ENCODE measurements at regions not wholly inside any gene's neighbourhood (a gene's known extent, or its start where the extent isn't known, plus 50 kb on each side); places are given as distances from the start of the nearest gene placed in this dataset.
"Not testable (repeated sequence)": the region's sequence is repeated elsewhere in the genome, so short reads cannot be mapped to it uniquely, and the experiment has no call there.

DNA sequence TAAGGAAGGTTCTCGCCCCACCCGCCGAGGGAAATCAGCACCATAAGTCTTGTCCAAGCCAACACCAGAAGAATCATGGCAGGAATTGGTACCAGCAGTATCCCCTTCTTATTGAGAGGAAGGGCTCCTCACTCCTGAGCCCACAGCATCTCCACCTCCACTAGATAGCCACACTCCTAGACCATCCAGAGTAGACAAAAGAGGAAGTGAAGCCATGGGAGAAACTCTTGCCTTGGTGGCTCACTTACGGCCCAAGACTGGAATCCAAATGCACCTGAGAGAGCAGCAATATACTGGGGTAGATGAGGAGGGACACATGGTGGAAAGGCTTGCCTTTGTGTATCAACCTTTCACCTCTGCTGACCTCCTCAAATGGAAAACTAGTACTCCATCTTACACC is 255.3 kb upstream of the PRKX start:
- DNase-seq (ENCODE audit: extremely low read depth, low read depth, low spot score), result no peak

DNA sequence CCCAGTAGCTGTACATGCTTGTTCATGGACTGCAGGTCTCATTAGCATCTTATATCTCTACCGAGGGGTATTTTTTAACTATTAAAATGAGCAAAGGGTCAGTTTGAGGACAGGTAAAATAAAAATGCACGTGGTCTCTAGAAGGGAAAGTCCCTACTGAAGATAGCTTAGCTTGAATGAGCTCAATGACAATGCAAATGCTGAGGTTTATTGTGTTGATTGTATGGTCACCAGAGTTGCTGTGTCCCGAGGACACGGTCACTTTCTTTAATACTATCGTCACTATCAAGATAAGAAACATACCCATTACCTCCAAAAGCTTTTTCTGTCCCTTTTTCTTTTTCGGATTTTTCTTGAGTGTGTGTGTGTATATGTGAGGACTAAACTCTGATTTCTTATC is 250.5 kb upstream of the PRKX start:
- DNase-seq (ENCODE audit: extremely low read depth, low read depth, low spot score), result no peak

DNA sequence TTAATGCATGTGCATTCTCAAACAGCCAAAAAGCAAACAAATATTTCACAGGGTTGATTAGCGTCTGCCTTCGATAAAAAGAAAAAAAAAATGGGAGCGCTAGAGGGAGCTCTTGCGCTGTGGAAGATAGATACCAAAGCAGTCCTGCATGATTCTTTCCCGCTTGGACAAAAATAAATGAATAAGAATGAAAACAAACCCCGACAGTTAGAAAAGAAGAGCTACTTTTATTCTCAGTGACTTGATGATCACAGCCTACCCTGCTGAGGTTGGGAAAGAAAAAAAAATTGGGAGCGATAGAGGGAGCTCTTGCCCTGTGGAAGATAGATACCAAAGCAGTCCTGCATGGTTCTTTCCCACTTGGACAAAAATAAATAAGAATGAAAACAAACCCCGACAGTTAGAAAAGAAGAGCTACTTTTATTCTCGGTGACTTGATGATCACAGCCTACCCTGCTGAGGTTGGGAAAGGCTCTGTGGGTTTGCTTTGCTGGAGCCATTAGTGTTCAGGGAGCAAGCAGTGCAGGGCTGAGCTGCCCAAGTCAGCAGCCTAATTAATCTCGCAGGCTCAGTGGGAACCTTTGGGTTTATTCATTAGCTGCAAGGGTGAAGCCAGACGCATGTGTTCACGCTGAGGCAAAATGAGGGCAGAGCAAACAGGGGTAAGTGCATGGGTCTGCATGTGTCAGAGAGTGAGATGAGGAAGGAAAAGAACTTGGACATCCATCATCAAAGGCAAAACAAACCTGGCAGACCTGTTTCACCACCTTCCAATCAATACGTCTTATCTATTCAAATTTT is 249.3 kb upstream of the PRKX start:
- no peak for DNase-seq (ENCODE audit: extremely low read depth, low read depth, low spot score)

DNA sequence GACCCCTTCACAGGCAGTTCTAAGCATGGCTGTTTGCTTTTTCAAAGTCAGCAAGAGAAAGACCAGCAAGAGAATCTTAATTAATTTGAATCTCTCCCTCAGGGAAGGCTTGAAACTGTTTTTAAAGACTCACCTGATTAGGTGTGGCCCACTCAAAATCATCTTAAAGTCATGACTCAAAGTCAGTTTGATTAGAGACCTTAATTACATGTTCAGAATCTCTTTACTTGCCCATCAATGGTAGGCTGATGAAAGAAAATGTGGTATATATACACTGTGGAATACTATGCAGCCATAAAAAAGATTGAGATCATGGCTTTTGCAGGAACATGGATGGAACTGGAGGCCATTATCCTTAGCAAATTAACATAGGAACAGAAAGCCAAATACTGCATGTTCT is 247.5 kb upstream of the PRKX start:
- DNase-seq (ENCODE audit: extremely low read depth, low read depth, low spot score), result no peak

DNA sequence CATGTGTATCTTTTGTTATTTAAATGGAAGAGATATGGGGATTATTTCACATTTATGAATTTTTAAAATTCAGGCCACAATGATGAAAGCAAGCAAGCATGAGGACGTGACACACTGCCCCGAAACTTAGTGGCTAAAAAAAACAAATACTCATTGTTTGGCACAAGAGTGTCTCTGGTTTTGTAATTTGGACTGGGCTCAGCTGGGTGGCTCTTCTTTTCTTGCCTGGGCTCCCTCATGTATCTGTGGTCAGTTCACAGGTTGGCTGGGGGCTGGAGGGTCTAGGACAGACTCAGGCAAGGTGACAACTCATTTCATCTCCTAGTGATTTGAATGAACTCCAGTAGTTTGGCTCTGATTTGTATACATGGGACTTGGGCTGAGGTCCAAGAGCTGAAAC is 238.4 kb upstream of the PRKX start:
- DNase-seq (ENCODE audit: extremely low read depth, low read depth, low spot score), result no peak

DNA sequence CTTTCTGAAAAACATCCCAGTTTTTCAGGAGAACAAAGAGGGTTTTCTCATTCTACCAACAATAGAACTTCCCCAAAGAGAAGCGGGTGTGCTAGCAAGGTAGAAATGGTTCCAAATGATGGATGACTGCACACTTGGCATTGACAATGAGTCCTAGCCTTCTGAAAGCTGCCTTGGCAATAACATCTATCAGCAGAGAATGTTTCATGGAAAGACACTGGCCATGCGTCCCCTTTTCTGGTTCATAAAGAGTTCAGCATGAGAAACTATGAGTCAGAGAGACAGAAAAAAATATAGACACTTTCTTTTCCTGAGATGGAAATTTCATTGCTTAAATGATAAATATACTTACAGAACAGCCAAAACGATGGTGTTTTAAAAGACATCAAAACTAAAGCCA is 236.9 kb upstream of the PRKX start:
- DNase-seq (ENCODE audit: extremely low read depth, low read depth, low spot score), result no peak

DNA sequence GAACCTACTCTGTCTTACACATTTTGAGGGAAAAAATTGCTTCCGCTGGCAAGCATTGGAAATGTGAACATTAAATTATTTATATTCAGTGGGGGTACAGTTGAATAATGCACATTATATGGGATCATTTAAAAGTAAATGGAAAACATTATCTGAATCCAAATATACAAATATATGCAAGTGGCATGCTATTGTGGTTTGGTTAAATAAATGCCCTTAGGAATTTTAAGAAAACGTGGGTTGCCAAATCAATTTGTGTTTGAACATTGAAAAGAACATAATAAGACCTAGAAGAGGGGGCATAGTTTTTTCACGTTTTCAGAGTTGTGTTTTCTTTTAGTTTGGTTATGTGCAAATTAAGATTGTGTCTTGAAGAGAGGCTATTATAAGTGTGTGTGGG is 230.5 kb upstream of the PRKX start:
- DNase-seq (ENCODE audit: extremely low read depth, low read depth, low spot score), result no peak

DNA sequence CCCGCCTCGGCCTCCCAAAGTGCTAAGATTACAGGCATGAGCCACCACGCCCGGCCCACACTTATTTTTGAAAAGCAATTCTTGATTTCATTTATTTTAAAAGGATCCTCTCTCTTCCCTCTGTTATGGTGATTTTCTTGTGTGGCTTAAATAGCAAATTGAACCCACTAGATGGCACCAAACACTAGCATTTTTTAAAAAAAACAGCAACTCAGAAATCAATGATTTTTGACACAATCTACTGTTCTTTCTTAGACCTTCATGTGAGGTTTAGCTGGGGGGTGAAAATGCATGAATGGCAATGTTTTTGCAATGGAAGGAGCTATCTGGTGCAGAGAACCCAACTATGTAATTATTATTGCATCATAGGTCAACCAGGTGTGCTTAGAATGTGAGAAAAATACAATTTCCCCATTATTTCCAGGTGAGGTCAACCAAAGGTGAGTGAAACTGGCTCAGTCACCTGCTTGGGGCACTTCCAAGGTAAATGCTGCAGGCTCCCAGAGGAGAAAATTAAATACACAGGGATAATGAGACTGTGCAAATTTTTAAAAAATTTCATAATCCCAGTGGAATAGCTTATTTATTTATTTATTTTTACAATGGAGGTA is 226.7 kb upstream of the PRKX start:
- DNase-seq (ENCODE audit: extremely low read depth, low read depth, low spot score), result no peak

DNA sequence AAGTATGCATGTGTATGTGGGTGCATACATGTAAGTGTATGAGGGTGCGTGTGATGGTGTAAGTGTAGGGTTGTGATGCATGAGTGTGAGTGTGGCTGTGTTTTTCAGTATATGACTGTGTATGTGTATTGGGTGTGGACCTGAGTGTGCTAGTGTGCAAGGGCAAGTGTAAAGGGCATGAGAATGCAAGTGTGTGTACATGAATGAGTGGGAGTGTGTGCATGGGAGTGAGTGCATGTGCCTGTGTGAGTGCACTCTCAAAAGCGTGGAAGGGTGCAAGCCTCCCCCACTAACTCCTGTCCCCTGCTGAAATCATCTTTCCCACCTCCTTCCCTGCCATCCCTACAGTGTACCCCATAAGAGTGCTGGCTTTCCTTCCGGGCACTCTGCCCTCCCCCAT is 225.1 kb upstream of the PRKX start:
- no peak for DNase-seq (ENCODE audit: extremely low read depth, low read depth, low spot score)

DNA sequence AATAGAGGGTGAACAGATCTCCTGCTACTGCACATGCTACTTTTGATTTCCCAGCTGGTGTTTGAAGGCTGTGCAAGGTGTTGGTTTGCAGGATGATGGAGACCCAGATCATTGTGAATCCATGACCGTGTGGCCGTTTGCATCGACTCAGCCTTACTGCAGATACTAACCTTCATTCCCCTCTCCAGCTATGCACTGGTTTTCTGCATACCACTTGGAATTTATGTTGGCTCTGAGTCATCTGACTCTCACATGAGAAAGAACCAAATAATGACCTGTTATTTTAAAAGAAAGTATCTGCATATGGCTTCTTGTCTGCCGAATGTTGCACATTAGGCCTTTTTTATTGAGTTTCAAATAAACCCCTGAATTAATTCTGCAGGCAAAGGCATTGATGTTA is 221.7 kb upstream of the PRKX start:
- DNase-seq (ENCODE audit: extremely low read depth, low read depth, low spot score), result not testable (repeated sequence)

DNA sequence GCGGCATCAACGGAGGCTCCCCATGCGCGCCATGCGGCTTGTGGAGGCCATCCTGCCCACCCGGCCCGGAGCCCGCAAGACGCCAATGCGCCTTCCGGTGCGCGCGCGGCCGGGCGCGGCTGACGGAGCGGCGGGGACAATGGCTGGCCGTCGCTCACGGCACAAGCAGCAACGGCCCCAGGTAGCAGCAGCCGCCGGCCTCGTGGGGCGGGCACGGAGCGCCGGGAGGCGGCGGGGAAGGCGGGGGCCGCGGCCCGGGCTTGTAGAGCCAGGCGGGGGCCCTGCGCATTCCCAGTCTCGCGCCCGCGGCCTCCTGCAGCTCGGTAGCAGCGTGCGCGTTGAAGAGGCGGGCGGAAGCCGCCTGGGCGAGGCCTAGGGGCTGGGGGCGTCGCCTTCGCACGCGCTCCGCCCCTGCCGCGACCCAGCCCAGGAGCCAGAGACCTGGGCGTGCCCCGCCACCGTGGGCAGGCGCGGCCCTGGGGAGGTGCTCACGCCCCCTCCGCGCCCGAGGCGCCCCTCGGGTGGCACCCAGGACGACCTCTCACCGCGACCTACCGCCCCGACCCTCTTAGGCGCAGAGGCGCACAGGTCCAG is 207.1 kb upstream of the PRKX start:
- not testable (repeated sequence) for DNase-seq (ENCODE audit: extremely low read depth, low read depth, low spot score)

DNA sequence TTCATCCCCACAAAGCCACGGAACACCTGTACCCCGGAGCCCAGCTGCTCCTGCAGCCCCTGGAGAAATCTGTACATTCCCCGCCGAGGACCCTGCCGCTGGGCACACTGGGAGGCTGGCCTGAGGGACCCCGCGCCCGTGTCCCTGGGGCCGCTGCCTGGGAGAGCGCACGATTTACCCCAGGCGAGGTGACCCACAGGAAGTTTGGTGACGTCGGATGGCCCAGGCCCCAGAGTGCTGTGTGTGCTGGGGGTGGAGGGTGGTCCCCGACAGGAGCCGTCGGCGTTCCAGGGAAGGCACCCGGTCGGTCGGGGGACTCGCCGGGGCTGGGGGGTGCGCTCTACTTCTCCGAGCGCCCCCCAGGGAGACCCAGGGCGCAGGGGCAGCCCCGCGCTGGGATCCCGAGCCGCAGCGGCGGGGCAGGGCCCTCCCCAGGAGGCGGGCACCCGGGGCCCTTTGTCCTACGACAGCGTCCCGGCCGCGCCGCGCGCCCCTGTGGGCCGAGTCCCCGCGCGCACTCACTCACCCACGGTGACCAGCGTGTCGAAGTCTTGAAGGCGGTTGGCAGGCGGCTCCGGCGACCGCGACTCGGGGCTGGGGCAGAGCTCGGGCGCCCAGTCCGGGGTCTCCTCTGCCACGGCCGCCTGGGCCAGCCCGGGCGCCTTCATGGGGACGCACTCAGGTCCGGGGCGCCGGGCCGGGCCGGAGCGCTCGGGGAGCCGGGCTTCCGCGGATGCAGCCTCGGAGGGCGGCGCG is 206.4 kb upstream of the PRKX start:
- not testable (repeated sequence) for DNase-seq (ENCODE audit: extremely low read depth, low read depth, low spot score)

DNA sequence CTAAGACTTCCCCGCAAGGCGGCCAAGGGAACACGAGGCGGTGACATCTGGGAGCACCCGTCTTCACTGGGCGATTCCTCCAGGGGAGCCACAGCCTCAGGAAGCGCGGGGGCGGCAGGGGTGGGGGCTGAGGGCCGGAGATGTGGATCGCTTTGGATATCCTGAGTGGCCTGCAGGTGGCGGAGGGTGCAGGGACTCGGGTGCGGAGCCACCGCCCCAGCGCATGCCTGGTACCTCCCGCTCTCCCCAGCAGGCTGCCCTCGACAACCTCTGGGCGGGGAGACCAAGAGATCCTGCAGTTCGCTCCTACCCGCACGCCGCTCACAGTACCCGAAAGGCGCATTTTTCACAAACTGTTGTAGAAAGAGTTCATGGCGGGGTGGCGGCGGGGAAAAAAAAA is 201.4 kb upstream of the PRKX start:
- not testable (repeated sequence) for DNase-seq (ENCODE audit: extremely low read depth, low read depth, low spot score)

DNA sequence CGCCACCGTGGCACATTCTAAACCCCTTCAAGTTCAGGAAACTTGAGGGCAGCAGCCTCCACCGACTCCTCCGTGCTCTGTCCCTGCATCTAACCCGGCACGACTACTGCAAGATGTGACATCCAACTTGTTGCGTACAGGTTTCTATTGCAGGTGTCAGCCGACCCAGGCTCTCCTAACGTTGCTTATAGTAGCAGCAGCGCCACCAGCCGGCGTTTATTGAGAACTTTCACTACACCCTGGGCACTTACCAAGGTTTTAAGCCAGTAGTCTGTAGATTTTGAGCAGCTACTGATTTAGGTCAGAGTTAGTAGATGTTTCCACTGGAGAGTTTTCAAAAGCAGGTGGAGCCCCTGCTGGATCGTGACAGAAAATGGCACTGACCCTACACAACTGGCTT is 200.6 kb upstream of the PRKX start:
- not testable (repeated sequence) for DNase-seq (ENCODE audit: extremely low read depth, low read depth, low spot score)

DNA sequence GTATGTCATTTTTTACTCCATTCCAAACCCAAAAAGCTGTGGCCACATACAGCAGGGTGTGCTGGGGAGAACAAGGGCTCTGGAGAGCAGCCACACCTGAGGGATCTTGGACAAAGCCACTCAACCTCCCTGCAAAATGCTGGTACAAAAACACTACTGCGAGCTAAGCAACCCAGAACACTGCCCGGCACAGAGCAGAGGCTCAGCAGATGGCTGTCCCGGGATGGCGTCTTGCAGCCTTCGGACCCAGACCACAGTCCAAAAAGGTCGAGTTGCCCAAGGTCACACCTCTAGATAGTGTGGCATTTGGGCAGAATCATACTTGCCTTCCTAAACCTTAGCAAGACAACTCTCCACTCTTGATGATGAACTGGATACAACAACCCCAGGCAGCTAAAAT is 197.6 kb upstream of the PRKX start:
- not testable (repeated sequence) for DNase-seq (ENCODE audit: extremely low read depth, low read depth, low spot score)

DNA sequence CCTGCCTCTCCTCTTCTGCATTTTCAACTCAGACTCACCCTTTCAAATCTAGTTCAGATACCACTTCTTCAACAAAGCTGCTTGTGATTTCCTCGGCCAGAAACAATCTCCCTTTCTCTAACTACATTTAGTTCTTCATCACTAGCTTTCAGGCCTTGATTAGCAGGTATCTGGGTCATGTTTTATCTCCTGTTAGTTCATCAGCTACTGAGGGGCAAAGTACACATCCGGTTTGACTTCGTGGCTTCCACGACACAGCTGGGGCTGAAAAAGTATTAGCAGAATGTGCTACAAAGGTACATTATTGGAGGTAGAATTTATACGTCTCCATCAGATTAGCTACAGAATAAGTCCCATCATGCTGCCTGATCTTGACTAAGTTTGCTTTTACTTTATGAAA is 197.2 kb upstream of the PRKX start:
- DNase-seq (ENCODE audit: extremely low read depth, low read depth, low spot score), result not testable (repeated sequence)

DNA sequence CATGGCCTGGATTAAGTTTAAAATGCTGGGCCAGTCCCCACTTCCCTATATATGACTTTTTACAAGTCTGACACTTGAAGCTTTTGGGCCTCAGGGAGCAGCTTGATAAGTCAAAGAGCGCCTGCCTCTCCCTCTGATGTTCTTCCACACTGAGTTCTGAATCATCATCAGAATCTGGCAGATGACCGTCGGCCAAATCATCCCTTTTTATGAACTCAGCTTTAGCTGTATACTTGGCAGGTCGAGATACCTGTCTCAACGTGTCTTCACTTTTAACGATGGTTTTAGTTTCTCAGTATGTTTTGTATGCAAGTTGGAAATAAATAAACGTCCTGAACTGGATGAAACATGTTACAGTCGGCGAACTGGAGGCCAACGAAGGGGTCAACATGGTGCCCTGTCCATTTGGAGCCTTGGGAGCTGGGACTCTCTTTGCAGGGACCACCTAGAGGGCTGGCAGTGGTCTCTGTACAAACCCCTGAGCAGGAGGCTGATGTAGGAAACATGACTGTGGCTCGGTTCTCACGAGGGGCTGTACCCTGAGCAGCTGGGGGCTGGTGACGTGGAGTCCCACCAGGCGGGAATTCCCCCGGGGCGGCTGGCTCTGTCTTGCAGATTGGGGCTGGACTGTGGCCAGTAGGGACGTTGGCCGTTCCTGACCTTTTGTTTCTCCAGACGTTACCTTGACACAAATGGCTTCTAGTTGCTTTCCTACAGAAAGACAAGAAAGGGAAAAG is 192.2 kb upstream of the PRKX start:
- not testable (repeated sequence) for DNase-seq (ENCODE audit: extremely low read depth, low read depth, low spot score)

DNA sequence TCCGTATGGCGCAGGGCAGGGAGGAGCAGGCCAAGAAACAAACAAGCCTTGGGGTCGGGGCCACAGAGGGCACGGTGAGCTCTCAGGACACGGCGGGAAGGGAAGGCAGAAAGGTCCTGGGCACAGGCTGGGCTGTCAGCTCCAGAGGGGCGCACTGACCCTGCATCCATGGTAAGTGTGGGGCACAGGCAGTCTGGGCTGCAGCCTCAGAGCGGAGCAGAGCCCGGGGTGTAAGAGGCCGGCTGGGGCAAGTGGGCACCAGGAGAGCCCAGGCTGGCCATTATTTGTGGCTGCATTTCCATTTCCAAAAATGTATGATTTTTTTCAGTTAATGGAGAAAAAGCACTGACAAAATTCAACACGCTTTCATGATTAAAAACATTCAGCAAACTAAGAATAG is 188.8 kb upstream of the PRKX start:
- DNase-seq (ENCODE audit: extremely low read depth, low read depth, low spot score), result not testable (repeated sequence)

DNA sequence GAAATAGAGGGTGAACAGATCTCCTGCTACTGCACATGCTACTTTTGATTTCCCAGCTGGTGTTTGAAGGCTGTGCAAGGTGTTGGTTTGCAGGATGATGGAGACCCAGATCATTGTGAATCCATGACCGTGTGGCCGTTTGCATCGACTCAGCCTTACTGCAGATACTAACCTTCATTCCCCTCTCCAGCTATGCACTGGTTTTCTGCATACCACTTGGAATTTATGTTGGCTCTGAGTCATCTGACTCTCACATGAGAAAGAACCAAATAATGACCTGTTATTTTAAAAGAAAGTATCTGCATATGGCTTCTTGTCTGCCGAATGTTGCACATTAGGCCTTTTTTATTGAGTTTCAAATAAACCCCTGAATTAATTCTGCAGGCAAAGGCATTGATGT is 183.3 kb upstream of the PRKX start:
- not testable (repeated sequence) for DNase-seq (ENCODE audit: extremely low read depth, low read depth, low spot score)

DNA sequence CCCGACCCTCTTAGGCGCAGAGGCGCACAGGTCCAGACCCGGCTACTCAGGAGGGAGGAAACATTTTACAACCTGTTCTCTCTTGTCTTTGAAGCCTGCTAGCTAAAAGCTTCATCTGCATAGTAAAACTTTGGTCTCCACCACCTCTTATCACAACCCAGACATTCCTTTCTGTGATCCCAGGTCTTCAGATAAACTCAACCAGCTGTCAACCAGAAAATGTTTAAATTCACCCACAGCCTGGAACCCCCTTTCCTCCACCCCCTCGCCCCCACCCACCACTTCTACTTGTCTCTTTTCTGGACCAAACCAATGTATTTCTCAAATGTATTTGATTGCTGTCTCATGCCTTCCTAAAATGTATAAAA is 169.1 kb upstream of the PRKX start:
- DNase-seq (ENCODE audit: extremely low read depth, low read depth, low spot score), result not testable (repeated sequence)
